Ureter (tissue), 1 donor: ENCODE measurements at regions not wholly inside any gene's neighbourhood (a gene's known extent, or its start where the extent isn't known, plus 50 kb on each side); places are given as distances from the start of the nearest gene placed in this dataset.
"Not testable (repeated sequence)": the region's sequence is repeated elsewhere in the genome, so short reads cannot be mapped to it uniquely, and the experiment has no call there.

ENCODE experiments used
- DNase-seq: peaks from one replicate; pipeline ENCODE4 v3.0.0-alpha.2; 2020; ENCODE audit warnings: low spot score
- donor health status: DM: yes; HTN: yes; CAD: no.

DNA sequence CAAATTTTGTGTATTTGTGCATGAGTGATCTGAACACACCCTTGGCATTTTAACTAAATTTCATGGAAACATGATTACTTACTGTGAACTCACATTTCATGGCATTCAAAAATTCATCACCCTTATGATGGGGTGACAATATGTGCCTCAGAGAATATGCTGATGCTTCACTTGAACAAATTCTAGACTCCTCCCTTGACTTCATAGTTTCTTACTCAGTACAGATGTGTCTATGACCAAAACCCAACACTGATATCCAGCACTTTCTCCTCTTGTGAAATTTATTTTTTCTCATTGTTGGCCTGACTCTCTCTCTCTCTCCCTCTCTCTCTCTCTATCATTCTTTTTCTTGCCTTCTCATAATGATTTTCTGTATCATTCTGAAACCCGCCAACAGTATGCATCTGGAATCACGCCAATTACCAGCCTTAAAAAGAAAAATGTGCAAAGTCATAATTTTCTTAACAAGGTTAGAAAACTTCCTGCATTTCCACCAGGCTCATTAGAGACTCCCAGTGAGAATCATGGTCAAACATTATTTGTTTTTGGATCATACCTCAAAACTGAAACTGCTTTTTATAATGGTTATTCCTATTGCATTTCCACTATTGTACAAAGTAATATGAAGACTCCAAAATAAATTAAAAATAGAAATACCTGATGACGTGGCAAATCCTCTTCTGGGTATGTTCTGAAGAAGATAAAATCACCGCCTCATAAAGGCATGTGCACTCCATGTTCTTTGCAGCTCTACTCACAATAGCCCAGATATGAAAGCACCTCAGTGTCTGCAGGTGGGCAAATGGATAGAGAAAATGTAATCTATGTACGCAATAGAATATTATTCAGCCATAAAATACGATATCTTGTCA is 722.2 kb downstream of the TMEM121 start:
- no peak for DNase-seq

DNA sequence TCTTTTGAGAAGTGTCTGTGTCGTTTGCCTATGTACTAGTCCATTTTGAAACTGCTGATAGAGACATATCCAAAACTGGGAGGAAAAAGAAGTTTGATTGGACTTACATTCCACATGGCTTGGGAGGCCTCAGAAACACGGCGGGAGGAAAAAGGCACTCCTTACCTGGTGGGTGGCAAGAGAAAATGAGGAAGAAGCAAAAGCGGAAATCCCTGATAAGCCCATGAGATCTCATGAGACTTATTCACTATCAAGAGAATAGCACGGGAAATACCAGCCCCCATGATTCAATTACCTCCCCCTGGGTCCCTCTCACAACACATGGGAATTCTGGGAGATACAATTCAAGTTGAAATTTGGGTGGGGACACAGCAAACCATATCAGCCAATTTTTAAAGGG is 727.6 kb downstream of the TMEM121 start:
- DNase-seq: not testable (repeated sequence)

DNA sequence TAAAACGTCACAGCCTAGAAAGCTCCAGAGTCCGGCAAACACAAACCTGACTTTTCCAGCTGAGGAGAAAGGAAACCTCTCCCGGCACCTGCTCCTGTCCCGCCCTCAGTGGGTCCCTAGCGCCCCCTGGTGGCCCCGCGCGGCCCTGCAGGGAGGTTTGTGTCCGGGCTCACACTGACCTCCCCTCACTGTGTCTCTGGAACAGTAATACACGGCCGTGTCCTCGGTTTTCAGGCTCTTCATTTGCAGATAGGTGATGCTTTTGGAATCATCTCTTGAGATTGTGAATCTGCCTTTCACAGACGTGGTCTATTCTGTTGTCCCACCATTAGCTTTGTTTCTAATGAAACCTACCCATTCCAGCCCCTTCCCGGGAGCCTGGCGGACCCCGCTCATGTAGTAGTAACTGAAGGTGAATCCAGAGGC is 731.2 kb downstream of the TMEM121 start:
- DNase-seq: not testable (repeated sequence)

DNA sequence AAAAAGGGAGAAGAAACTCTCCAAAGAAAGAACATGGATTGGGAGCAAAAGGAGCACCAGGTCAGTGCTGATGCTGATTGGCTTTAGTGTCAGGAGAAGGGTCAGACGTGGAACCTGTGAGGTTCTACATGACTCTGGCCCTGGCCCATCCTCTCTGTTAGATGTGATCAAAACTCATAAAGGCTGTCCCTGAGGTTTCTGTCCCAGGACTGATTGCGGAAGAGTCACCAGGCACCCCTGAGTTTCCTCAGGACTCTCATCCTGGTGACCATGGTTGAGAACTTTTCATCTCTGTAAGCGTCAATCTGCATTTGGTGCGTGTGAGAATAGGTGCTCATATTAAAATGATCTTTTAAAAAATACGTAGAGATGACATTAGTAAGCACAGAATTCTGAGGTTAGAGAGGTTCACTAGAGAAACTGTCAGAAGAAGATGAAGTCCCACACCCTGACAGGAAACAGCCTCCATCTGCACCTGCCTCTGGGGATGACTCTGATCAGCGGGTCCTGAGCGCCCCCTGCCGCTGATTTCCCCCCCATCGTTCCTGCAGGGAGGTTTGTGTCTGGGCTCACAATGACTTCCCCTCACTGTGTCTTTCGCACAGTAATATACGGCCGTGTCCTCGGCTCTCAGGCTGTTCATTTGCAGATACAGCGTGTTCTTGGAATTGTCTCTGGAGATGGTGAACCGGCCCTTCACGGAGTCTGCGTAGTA is 741.8 kb downstream of the TMEM121 start:
- no peak for DNase-seq

DNA sequence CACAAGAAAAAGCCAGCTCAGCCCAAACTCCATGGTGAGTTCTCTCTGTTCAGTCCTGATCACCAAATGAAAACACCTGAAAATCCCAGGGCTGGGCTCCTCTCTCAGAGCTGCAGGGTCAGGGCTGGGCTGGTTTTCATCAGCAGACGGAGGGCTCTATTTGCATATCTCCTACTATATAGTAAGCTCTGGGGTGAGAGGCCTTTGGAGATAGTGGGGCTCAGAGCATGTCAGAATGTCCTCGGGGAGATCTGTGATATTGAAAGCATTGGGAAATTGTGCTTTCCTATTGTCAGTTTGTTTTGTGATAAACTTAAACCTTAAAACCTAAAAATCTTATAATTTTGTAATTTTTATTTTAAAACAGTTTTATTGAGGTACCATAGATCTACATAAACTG is 742.6 kb downstream of the TMEM121 start:
- DNase-seq: no peak

DNA sequence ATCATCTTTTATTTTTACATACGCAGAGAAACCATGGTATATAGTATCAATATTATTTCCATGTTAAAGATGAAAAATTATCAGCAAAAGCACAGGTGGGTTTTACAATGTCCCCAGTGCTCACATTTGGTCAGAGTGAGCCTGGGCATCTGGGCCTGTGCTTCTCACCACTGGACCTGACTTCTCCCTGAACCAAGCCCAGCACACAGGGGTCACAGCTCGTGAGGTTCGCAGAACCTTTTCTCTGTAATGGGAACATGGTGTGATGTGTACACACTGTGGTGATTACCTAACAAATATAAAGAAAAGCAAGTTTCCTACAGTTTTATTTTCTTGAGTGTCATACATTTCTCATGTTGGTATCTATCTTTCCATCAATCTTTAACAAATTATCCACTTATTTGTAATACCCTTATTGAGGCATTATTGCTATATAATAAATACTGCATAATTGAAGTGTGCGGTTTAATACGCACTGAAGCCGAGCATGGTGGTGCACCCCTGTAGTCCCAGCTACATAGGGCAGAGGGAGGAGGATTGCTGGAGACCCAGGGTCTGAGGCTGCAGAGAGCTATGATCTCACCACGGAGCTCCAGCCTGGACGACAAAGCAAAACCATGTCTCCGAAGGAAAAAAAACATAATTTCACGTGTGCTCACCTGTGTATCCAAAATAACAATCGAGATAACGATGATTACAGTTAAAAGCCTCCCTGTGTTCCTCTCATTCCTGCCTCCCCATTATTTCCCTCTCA is 743.2 kb downstream of the TMEM121 start:
- DNase-seq: no peak

DNA sequence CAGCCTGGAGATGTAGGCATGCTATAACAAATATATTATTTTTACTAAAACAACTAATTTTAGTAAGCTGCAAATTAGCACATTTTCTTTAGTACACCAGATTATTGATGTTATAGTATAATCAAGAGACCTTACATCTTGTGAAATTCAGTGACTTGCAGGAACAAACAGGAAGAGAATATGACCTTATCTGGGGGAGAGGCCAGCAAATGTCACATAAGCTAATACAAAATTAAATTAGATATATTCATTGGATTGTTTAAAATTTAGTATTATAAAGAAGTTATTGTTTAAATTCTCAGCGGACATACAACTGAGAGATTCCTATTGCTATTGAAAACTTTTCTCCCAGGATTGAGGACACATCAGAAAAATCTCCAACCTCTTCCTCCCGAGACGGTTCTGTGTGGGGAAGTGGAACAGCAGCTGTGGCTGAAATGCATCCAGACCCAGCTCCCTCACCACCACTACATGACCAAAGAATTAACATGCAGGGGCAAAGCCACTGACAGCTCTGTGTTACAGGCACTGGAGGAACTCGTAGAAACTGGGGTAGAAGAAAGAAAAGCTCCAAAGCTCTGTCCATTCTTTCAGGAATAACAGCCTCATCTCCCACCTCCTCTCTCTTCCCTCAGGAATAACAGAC is 744.2 kb downstream of the TMEM121 start:
- not testable (repeated sequence) for DNase-seq

DNA sequence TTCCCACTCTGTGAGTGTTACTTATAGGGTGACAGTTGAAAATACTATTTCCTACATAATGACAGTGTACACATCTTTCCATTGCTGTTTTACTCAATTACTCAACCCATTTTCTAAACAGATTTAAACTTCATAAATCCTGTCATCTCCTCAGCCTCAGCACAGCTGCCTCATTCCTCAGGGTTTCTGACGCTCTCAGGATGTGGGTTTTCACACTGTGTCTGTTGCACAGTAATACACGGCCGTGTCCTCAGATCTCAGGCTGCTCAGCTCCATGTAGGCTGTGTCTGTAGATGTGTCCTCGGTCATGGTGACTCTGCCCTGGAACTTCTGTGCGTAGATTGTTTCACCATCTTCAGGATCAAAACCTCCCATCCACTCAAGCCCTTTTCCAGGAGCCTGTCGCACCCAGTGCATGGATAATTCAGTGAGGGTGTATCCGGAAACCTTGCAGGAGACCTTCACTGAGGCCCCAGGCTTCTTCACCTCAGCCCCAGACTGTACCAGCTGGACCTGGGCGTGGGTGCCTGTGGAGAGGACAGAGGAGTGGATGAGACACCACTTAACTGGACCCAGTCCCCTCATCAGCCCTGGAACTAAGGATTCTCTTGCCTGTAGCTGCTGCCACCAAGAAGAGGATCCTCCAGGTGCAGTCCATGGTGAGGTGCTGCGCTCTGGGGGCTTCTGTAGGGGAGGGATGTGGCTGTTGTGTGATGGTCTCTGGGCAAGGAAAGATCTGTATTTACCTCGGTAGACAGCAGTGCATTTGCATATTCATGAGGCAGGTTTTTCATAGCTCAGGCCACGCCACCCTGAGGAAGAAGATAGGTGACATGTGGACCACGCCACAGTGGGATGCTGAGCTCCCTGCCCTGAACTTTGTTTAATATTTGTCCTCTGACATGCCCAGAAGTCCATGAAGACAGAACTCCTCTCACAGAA is 750.2 kb downstream of the TMEM121 start:
- DNase-seq: no peak

DNA sequence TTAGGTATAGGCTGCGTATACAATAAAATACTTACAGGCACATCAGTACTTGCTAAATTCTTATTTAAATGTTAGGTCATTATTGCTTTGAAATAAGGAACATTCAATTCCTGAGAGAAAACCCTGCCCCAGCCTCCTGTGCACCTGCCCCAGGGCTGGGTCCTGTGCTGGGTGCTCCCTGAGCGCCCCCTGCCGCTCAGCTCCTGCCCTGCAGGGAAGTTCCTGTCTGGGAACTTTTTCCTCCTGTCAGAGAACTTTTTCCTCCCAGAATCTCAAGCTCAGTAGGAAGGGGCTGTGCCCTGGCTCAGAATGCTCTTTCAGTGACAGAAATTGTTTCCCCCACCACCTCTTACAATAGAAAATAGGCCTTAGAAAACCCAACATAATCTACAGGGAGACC is 751.1 kb downstream of the TMEM121 start:
- no peak for DNase-seq

DNA sequence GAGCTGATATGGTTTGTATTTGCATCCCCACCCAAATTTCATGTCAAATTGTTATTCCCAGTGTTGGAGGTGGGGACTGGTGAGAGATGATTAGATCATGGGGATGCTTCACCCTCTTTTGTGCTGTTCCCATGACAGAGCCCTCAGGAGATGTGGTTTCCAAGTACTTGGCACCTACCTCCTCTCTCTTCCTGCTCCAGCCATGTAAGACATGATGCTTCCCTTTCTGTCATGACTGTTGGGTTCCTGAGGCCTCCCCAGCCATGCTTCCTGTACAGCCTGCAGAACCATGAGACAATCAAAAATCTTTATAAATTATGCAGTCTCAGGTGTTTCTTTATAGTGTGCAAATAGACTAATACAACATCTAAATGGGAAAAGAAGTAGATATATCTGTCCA is 754.5 kb downstream of the TMEM121 start:
- DNase-seq: no peak

DNA sequence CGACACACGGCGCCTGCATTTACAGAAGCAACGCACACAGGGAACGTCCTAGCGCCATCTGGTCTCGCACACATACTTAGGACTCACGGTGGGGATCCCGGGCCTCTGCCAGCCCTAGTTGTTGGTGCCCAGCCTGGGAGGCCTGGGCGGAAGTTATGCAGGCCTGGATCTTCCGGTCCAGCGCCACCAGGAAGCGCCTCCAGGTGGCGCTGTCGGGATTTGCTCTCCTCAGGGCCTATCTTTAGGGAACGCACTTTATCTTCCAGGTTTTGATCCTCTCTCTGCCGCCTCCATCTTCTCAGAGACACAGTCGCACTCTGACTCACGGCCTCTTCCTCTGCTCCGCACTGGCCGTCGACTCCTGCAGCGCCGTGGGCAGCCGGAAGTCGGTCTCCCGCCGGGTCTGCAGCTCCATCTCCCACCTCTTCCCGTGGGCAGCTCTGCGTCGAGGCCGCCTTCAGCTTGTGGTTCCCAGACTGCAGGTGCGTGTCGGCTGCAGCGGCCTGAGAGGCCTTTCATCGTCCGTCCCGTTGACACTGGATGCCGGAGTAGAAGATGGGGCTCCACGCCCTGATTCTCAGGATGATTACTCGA is 760.4 kb downstream of the TMEM121 start:
- DNase-seq: no peak

DNA sequence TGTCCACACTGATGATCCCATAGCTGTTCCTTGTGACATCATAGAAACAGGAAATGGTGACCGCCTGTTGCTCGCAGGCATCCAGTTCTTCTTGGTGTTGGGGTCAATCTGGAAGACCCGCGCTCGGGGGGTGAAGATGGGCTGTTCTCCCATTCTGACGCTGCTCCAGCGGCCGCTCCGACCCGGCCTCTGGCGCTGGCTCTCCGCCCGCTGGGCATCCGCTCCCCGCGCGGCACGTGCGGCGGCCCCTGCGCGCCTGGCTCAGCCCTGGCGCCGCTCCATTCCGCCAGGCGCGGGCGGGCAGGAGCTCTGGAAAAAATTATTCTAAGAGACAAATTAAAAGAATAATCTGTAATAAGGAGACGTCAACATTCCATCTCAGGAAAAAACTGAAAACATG is 761.1 kb downstream of the TMEM121 start:
- no peak for DNase-seq

DNA sequence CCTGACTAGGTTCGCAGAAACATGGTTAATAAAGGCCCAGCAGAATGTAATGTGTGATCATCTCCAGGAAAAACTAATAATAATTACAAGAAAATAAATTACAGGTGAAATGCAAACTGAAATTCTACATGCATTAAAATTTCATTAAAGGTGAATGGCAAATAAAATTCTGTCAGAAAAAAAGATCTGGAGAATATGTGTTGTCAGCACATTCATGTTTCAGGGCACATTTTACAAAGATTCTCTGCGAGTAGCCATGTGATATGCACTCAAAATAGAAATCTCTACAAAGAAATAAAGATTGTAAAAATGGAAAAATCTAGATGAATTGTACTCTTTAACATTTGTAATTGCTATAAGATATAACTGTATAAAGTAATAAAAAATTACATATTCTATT is 765.2 kb downstream of the TMEM121 start:
- no peak for DNase-seq

DNA sequence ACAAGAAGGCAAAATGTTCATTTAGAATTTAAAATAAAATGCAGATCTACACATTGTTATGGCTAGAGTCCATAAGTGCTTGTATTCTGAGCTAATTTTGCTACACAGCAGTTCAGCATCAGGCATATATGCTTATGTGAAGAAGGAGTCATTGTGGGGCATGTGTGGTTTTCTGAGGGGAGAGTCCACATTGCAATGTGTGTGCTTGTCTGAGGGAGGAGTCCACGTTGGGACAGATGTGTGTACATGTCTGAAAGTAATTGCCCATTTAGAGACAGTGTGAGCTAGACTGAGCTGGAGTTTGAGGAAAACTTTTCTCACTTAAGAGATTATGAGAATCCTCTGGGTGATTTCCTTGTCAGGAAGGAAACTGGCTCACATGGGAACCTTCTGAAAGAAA is 767.9 kb downstream of the TMEM121 start:
- DNase-seq: no peak

DNA sequence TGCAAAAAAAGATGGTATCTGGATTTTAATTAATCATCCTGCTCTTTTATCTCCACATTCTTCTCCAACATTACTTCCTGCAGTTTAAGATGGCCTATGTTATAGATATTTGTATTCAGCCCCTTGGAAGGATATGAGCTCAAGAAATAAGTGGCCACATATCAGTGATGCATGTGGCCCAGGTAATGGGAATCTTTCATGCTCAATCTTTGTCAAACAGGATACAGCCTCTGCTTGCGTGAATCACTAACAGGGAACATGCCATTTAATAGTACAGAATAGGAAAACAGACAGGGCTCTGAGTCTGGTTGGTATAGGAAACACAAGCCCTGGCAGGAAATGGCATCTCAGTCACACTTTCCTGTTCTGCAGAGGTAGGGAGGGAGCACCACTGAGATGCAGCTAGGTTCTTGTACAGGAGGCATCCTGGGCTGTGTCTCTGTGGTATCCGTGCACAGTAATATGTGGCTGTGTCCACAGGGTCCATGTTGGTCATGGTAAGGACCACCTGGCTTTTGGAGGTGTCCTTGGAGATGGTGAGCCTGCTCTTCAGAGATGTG is 774.6 kb downstream of the TMEM121 start:
- DNase-seq: not testable (repeated sequence)

DNA sequence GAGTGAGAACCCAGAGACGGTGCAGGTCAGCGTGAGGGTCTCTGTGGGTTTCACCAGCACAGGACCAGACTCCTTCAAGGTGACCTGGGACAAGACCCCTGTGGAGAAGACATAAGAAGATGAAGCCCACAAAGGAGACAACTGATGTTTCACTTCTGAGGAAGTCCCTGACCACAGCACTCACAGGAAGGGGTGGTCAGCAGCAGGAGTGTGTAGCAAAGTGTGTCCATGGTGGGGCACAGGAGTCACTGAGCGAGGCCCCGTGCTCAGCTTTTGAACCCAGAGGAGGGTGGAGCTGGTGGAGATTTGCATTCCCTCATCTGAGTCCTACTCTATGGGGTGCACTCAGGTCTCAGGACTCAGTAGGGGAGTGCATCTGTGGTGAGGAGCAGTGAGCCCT is 775.2 kb downstream of the TMEM121 start:
- DNase-seq: not testable (repeated sequence)

DNA sequence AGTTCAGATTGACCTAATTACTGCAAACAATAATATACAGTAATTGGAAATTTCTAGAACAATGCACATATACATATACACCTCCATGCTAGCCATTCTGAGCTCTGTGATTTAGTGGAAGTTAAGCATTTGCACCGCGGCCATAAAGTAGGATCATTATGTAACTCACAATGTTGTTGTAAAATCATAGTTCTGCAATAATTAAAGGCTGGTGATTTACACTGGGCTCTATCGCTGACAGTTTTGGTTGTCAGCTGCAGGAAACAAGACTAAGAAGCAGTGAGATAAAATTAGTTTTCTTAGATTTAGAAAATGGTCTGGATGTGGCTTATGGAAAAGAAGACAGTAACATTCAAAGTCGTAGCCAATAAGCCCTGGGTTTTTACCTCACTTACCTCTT is 776.3 kb downstream of the TMEM121 start:
- DNase-seq: no peak

DNA sequence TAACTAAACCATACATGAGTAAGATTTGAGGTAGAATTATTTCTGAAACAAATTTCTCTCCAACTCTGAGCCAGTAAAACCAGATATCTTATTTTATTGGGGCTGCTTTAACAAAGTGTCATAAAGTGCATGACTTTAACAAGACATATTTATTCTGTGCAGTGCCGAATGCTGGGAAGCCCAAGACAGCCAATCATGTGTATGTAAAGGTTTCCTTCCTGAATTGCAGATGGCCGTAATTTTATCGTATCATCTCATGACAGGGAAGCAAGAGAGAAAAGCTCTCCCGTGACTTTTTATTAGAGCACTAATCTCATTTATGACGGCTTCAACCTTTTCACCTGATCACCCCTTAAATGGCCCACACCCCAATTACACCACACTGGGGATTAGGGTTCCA is 777.9 kb downstream of the TMEM121 start:
- DNase-seq: no peak

DNA sequence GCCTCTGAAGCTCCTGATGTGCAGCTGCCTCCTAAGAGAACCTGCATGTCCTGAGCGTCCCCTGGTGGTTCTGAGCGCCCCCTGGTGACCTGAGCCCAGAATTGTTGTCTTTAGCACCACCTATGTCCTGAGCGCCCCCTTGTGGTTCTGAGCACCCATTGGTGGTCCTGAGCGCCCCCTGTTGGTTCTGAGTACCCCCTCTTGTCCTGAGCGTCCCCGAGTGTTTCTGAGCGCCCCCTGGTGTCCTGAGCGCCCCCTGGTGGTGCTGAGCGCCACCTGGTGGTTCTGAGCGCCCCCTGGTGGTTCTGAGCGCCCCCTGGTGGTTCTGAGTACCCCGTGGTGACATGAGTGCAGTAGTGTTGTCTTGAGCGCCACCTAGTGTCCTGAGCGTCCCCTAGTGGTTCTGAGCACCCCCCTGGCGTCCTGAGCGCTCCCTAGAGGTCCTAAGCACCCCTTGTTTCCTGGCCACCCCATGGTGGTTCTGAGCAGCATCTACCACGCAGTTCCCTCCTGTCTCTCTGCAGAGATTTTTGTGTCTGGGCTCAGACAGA is 782.5 kb downstream of the TMEM121 start:
- no peak for DNase-seq

DNA sequence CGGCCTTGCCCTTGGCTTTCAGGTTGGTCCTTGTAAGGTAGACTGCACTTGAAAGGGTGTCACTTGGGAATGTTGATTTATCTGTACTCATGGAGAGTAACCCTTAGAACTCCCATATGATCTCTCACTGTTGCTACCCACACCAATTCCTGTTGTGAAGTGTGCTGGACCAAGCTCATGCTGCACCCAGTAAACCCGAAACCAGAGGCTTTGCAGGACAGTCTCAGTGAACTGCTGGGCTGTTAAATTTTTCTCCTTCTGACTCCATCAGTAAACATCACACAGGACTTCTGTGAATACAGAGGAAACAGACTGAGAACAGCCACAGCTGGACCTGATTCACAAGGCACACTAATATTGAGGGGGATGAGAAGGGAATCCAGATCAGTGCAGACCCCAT is 783.0 kb downstream of the TMEM121 start:
- no peak for DNase-seq
